ENCODE measurements at regions not wholly inside any gene's neighbourhood (a gene's known extent, or its start where the extent isn't known, plus 50 kb on each side); places are given as distances from the start of the nearest gene placed in this dataset.

DNA sequence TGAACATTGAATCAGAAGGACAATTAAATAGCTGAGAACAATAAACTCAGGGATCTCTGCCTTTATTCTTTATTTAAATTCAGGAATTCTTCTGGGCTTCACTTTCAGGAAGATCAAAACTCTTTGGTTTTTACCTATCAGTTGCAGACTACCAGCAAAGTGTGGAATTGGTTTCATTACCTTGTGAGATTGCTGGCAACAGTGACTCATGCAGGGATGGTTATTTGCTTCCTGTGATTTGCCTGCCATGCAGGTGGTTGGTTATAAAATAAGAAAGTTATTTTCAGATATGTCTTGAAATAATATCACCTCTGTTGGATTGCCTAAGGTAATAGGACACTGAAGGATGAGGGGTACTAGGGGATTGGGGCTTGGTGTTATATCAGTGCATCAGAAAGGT is 204.6 kb downstream of the PTBP2 start:
- in situ Hi-C loops (cut with HindIII; ENCODE audit: low sequenced_read_pairs): no loop called here
- no peak overlapping the region for H3K4me3 ChIP-seq (ENCODE audit: low read depth, low read length)
- TF ChIP-seq, protein P1, sequence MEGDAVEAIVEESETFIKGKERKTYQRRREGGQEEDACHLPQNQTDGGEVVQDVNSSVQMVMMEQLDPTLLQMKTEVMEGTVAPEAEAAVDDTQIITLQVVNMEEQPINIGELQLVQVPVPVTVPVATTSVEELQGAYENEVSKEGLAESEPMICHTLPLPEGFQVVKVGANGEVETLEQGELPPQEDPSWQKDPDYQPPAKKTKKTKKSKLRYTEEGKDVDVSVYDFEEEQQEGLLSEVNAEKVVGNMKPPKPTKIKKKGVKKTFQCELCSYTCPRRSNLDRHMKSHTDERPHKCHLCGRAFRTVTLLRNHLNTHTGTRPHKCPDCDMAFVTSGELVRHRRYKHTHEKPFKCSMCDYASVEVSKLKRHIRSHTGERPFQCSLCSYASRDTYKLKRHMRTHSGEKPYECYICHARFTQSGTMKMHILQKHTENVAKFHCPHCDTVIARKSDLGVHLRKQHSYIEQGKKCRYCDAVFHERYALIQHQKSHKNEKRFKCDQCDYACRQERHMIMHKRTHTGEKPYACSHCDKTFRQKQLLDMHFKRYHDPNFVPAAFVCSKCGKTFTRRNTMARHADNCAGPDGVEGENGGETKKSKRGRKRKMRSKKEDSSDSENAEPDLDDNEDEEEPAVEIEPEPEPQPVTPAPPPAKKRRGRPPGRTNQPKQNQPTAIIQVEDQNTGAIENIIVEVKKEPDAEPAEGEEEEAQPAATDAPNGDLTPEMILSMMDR (IDR thresholded peaks at IDR 0.05; ENCODE audit: low read depth, low read length, missing control alignments): no peak
- no peak for DNase-seq (ENCODE audit: low read depth)

DNA sequence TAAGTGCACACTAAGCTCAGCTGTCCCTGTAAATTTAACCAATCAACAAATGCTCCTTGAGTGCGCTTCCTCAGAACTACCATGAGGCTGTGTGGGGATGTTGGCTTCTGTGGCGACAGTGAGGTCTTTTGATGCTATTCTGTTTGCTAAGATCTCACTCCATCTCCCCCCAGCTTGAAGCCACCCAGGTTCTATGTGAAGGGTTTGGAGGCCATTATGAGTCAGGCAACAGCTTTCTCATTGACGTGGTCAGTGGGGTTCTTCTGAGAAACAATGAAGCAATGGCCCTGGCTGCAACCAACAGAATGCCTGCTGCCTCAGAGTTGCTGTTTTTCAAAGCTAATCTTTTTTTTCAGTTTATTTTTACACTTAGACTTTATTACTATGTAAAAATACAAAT is 205.5 kb downstream of the PTBP2 start:
- peak; percentile 13 for DNase-seq (ENCODE audit: low read depth)
- in situ Hi-C loops (cut with HindIII; ENCODE audit: low sequenced_read_pairs): no loop called here
- H3K4me3 ChIP-seq (ENCODE audit: low read depth, low read length): no peak overlapping the region
- TF ChIP-seq, protein P1 (IDR thresholded peaks at IDR 0.05; ENCODE audit: low read depth, low read length, missing control alignments): no peak

DNA sequence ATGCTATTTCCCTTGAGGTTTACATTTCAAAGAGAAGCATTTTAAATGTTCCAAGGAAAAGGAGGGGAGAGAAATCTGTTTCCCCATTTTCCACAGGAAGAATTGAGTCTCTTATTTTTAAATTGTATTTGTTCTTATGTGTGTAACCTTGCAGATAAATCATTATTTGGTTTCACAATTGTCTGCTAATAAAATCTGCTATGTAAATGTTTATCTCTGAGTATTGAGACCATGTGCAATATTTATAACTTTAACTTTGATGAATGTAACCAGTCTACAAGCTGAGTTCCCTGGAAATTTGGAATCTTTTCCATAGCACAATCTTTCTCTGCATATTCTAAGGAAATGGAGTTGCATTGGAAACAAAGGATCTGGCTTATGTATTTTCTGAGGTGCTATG is 209.6 kb downstream of the PTBP2 start:
- no peak overlapping the region for H3K4me3 ChIP-seq (ENCODE audit: low read depth, low read length)
- TF ChIP-seq, protein P1 (IDR thresholded peaks at IDR 0.05; ENCODE audit: low read depth, low read length, missing control alignments): no peak
- DNase-seq (ENCODE audit: low read depth): no peak
- in situ Hi-C loops (cut with HindIII; ENCODE audit: low sequenced_read_pairs): no loop called here

DNA sequence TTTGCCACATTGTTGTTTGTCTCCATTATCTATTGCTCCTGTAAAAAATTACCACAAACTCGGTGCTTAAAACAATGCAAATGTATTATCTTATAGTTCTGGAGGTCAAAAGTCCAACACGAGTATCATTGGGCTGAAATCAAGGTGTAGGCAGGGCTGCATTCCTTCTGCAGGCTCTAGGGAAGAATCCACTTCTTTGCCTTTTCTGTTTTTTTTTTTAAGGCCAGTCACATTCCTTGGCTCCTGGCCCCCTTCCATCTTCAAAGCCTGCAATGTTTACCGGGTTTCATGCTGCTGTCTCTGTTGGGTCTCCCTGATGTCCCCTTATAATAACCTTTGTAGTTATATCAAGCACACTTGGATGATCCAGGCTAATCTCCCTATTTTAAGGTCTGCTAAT is 212.7 kb downstream of the PTBP2 start:
- TF ChIP-seq, protein P1 (IDR thresholded peaks at IDR 0.05; ENCODE audit: low read depth, low read length, missing control alignments): no peak
- in situ Hi-C loops (cut with HindIII; ENCODE audit: low sequenced_read_pairs): no loop called here
- H3K4me3 ChIP-seq (ENCODE audit: low read depth, low read length): no peak overlapping the region
- DNase-seq (ENCODE audit: low read depth): no peak

DNA sequence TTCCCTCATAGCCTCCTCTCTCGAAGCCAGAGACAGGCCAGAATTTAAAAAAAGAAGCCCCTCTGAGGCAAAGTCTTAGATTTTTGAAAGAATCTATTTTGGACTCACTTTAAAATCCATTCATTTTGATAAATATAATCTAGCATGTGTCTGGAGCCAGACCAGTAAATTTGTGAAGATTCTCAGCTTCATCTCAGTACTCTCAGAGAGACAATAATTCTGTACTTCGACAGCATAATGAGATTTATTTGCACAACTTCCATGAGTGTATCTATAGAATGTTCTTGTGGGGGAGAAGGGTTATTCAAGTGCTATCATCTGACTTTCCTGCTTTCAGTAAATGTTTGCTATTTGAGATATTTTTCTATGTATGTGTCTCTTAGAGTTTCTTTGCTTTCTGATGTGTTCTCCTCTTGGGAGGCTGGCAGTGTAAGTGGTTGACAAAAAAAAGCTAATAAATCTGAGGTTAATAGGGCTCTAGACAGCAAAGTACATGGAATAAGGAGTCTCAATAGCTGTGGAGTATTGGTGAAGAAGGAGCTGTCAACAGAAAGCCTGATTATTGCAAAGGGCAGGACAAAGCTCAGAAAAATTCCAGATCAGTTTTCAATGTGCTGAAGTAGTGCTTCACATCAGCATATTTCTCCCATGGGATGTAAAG is 223.0 kb downstream of the PTBP2 start:
- TF ChIP-seq, protein P1 (IDR thresholded peaks at IDR 0.05; ENCODE audit: low read depth, low read length, missing control alignments): no peak
- in situ Hi-C loops (cut with HindIII; ENCODE audit: low sequenced_read_pairs): no loop called here

DNA sequence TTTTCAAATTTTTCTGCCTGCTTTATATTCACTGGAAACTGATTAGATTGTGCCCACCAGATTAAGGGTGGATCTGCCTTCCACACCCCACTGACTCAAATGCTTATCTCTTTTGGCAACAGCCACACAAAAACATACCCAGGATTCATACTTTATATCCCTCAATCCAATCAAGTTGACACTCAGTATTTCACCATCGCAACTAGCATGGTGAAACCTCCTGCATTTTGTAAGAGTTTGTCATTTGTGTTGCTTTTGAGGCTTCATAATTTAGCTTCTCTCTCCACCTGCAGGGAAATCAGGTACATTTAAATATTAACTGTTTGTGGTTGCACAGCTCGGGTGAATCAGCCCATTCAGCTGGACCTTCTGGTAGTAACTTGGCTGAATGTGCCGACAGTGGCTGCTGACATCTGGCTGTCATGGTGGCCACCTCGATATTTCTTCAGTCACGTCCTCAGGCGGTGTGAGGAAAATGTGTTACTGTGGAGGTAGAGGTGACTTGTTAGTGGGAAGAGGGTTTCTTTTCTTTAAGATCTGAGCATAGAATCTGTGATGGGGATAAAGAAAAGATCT is 224.0 kb downstream of the PTBP2 start:
- no peak overlapping the region for H3K4me3 ChIP-seq (ENCODE audit: low read depth, low read length)
- in situ Hi-C loops (cut with HindIII; ENCODE audit: low sequenced_read_pairs): no loop called here
- TF ChIP-seq, protein P1 (IDR thresholded peaks at IDR 0.05; ENCODE audit: low read depth, low read length, missing control alignments): no peak
- DNase-seq (ENCODE audit: low read depth): no peak

More for the DNA sequence above, 223.0 kb downstream of the PTBP2 start:
- no peak overlapping the region for H3K4me3 ChIP-seq (ENCODE audit: low read depth, low read length)
- DNase-seq (ENCODE audit: low read depth): no peak
